ENCODE measurements at regions not wholly inside any gene's neighbourhood (a gene's known extent, or its start where the extent isn't known, plus 50 kb on each side); places are given as distances from the start of the nearest gene placed in this dataset.
"Not testable (repeated sequence)": the region's sequence is repeated elsewhere in the genome, so short reads cannot be mapped to it uniquely, and the experiment has no call there.

DNA sequence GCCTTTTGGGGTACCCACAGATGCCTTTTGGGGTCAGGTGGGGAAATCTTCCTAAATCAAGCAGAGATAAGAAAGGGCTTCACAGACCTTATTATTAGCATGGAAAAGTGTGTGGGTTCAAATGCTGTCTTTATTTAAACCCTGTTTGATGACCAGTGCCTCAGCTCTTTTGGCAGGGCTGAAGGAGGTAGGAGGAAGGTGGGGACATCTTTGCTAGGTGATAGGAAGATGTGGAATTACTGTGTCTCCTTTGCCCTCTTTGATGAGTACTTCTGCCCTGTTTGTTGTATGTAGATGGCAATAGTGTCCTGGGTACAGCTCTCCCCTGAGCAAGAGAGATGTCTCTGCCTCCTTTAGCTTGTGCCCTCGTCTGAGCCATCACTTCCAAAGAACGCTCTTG is 333.3 kb upstream of the ROPN1 start:
- no peak for TF ChIP-seq CTCF (IDR thresholded peaks at IDR 0.05; ENCODE audit: low read depth, low read length, missing control alignments)
- no peak overlapping the region for H3K4me3 ChIP-seq (ENCODE audit: low read depth, low read length)
- no peak for DNase-seq (ENCODE audit: low read depth)

GRCh38 chr3:124329723-124330122 is 337.8 kb upstream of the ROPN1 start:
- no peak for DNase-seq (ENCODE audit: low read depth)

DNA sequence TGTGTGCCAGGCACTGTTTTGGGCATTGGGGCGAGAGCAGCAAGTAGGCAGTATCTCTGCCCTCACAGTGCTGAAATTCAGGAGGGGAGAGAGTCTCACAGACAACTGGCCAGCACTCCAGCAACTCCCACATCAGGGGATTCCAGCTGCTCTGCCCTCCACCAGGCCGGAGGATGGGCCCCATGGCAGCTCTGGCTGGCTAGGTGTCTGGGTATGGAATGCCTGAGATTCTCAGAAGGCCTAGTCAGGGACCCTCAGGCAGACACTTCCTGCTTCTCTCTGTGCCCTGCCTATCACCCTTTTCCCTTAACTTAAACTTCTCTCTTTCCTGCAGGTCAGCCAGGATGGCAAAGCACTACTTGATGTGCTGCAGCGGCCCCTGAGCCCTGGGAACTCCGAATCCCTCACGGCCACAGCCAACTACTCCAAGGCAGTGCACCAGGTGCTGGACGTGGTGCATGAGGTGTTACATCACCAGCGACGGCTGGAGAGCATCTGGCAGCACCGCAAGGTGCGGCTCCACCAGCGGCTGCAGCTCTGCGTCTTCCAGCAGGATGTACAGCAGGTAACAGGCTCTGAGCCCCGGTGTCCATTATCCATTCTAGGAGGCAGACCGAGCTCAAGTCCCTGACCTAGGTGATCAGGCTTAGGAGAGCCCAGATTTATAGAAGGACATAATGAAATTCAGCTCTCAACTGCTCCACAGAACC is 342.2 kb upstream of the ROPN1 start:
- no peak for DNase-seq (ENCODE audit: low read depth)
- no peak overlapping the region for H3K4me3 ChIP-seq (ENCODE audit: low read depth, low read length)
- no peak for TF ChIP-seq CTCF (IDR thresholded peaks at IDR 0.05; ENCODE audit: low read depth, low read length, missing control alignments)

More at GRCh38 chr3:124329723-124330122, 337.8 kb upstream of the ROPN1 start:
- no peak for TF ChIP-seq CTCF (IDR thresholded peaks at IDR 0.05; ENCODE audit: low read depth, low read length, missing control alignments)
- H3K4me3 ChIP-seq (ENCODE audit: low read depth, low read length): no peak overlapping the region

DNA sequence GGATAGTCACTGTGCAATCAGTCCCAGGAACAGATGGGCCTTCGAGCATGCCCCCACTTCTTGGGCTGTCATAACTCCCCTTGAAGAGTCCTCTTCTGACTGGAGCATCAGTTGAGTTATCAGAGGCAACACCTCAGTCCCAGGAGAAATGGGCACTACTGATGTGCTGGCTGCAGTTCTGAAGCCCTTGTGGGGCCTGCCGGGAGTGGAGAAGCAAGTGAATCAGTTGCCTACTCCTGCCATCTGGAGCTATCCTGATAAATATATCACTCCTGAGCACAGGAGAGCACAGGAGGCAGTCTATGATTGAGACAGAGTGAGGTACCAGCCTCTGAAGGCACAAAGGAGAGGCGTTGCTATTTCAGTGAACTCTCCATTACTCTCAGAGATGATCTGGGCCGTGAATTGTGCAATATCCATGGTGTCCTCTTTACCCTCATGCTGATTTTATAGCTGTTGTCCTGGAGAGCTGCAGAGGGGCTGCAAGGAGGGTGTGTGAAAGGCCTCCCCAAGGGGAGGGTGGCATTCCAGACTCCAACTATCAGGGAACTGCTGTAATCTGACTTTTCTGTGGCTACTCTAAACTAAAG is 344.2 kb upstream of the ROPN1 start:
- DNase-seq (ENCODE audit: low read depth): no peak
- TF ChIP-seq CTCF (IDR thresholded peaks at IDR 0.05; ENCODE audit: low read depth, low read length, missing control alignments): no peak
- H3K4me3 ChIP-seq (ENCODE audit: low read depth, low read length): no peak overlapping the region

DNA sequence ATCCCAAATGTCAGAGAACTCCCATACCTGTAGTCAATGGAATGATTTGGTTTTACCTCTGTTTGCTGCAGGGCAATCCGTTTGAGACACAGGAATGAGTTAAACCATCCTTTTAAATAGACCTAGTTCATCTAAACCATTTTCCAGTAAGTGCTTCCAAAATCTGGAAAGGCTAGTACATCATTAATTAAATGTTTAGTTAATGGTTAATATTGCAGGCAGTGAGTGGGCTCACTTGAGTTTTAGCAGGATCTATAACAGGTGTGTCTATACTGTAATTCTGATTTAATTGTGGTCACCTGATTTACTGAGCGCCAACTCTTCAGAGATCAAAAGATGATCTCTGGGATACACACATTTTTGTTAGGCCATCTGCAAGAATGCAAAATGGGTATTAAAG is 353.9 kb upstream of the ROPN1 start:
- TF ChIP-seq CTCF (IDR thresholded peaks at IDR 0.05; ENCODE audit: low read depth, low read length, missing control alignments): no peak
- DNase-seq (ENCODE audit: low read depth): no peak
- no peak overlapping the region for H3K4me3 ChIP-seq (ENCODE audit: low read depth, low read length)

- no peak overlapping the region for H3K4me3 ChIP-seq (ENCODE audit: low read depth, low read length)
- TF ChIP-seq CTCF (IDR thresholded peaks at IDR 0.05; ENCODE audit: low read depth, low read length, missing control alignments): no peak
- DNase-seq (ENCODE audit: low read depth): no peak
These were observed 354.6 kb upstream of the ROPN1 start for GRCh38 chr3:124346487-124346886.

GRCh38 chr3:124347418-124347817 is 355.5 kb upstream of the ROPN1 start:
- TF ChIP-seq CTCF (IDR thresholded peaks at IDR 0.05; ENCODE audit: low read depth, low read length, missing control alignments): no peak
- no peak for DNase-seq (ENCODE audit: low read depth)
- no peak overlapping the region for H3K4me3 ChIP-seq (ENCODE audit: low read depth, low read length)

- not testable (repeated sequence) for DNase-seq (ENCODE audit: low read depth); H3K4me3 ChIP-seq (ENCODE audit: low read depth, low read length)
These were observed 356.6 kb upstream of the ROPN1 start for GRCh38 chr3:124348555-124348954.

All from GM12864 (cell line).